ENCODE measurements at regions not wholly inside any gene's neighbourhood (a gene's known extent, or its start where the extent isn't known, plus 50 kb on each side); places are given as distances from the start of the nearest gene placed in this dataset.

- no peak for ATAC-seq
- no peak for TF ChIP-seq TSHZ2 (CRISPR knock-in tag; IDR thresholded peaks at IDR 0.05)
Measured at GRCh38 chr9:135348076-135348787, 131.3 kb upstream of the PPP1R26 start.

- ATAC-seq: no peak
Measured at GRCh38 chr9:135348788-135349150, 130.8 kb upstream of the PPP1R26 start.

GRCh38 chr9:135349212-135350002 lies 130.2 kb upstream of the PPP1R26 start:
- TF ChIP-seq PPARA (CRISPR knock-in tag; IDR thresholded peaks at IDR 0.05; ENCODE audit: borderline replicate concordance): no peak
- no peak for TF ChIP-seq SNAI2 (CRISPR knock-in tag; IDR thresholded peaks at IDR 0.05)
- TF ChIP-seq ZC3H10 (CRISPR knock-in tag; IDR thresholded peaks at IDR 0.05): no peak
- TF ChIP-seq RARB (CRISPR knock-in tag; IDR thresholded peaks at IDR 0.05): no peak
- TF ChIP-seq TCF4 (CRISPR knock-in tag; IDR thresholded peaks at IDR 0.05; ENCODE audit: borderline replicate concordance): no peak
- ATAC-seq: no peak

More at GRCh38 chr9:135348788-135349150, 130.8 kb upstream of the PPP1R26 start:
- no peak for TF ChIP-seq ZNF70 (CRISPR knock-in tag; IDR thresholded peaks at IDR 0.05)
- TF ChIP-seq CSDC2 (CRISPR knock-in tag; IDR thresholded peaks at IDR 0.05): no peak
- TF ChIP-seq TOX (CRISPR knock-in tag; IDR thresholded peaks at IDR 0.05; ENCODE audit: borderline replicate concordance): no peak
- TF ChIP-seq ARNTL (CRISPR knock-in tag; IDR thresholded peaks at IDR 0.05; ENCODE audit: borderline replicate concordance, low read depth): no peak
- no peak for TF ChIP-seq POU6F1 (CRISPR knock-in tag; IDR thresholded peaks at IDR 0.05; ENCODE audit: borderline replicate concordance, low read depth)
- TF ChIP-seq ISL1 (CRISPR knock-in tag; IDR thresholded peaks at IDR 0.05): no peak
- no peak for TF ChIP-seq ZFP3 (CRISPR knock-in tag; IDR thresholded peaks at IDR 0.05)
- TF ChIP-seq RARB (CRISPR knock-in tag; IDR thresholded peaks at IDR 0.05): no peak
- TF ChIP-seq ESRRG (CRISPR knock-in tag; IDR thresholded peaks at IDR 0.05): no peak
- no peak for TF ChIP-seq ZC3H10 (CRISPR knock-in tag; IDR thresholded peaks at IDR 0.05)
- no peak for TF ChIP-seq SNAI2 (CRISPR knock-in tag; IDR thresholded peaks at IDR 0.05)
- no peak for TF ChIP-seq CREB5 (CRISPR knock-in tag; IDR thresholded peaks at IDR 0.05; ENCODE audit: low read depth)
- no peak for TF ChIP-seq GLIS3 (CRISPR knock-in tag; IDR thresholded peaks at IDR 0.05)
- TF ChIP-seq TSHZ2 (CRISPR knock-in tag; IDR thresholded peaks at IDR 0.05): no peak
- TF ChIP-seq ZNF8 (CRISPR knock-in tag; IDR thresholded peaks at IDR 0.05): no peak
- no peak for TF ChIP-seq BACH2 (CRISPR knock-in tag; IDR thresholded peaks at IDR 0.05; ENCODE audit: borderline replicate concordance)
- no peak for TF ChIP-seq PPARA (CRISPR knock-in tag; IDR thresholded peaks at IDR 0.05; ENCODE audit: borderline replicate concordance)
- no peak for TF ChIP-seq OSR1 (CRISPR knock-in tag; IDR thresholded peaks at IDR 0.05)
- no peak for TF ChIP-seq ZNF565 (CRISPR knock-in tag; conservative IDR thresholded peaks at IDR 0.05; ENCODE audit: low read depth)

Data from SK-N-SH treated with all-trans-retinoic acid at 6 μM for 48 hours (cell line).